ENCODE measurements at regions not wholly inside any gene's neighbourhood (a gene's known extent, or its start where the extent isn't known, plus 50 kb on each side); places are given as distances from the start of the nearest gene placed in this dataset.

DNA sequence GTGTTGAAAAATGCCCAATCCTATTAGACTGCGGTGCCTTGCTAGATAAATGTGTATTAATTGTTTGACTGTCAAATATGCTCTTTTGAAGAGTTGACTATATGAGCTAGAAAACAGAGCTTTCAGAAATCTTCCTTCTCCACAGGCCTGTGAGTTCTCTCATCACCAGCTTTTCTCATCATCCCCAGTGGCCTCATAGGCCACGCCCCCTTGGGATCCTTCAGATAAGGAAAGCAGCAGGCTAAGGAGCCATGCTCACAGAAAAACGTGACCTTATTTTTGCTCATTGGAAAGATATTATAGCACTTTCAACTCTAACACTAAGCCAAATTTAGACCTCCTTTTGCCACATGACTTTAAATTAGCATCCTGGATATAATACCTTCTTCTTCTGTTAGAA is 514.4 kb upstream of the ARRDC4 start:
- H3K9ac ChIP-seq (ENCODE audit: insufficient read depth in 1 of 2, low read depth in 2 of 2, low read length in 2 of 2), result no peak overlapping the region
- no peaks in the 10 kb centered on the region for H3K79me2 ChIP-seq (ENCODE audit: control insufficient read depth, insufficient read depth, low read length)
- peak in 2 of 4 experiments; percentile 1 to 9 for DNase-seq (ENCODE audit: extremely low read depth in 1 of 4, low spot score in 3 of 4)
- H3K9me3 ChIP-seq (replicated peaks; ENCODE audit: control insufficient read depth, insufficient read depth, low read depth, low read length), result peaks cover 2% of the 10 kb centered on the region; the same call in 1 of the 2 replicates
- no peaks in the 10 kb centered on the region for H3K9me1 ChIP-seq (ENCODE audit: control insufficient read depth, insufficient read depth, low read length)
- intact Hi-C loops (cut with micrococcal nuclease), result no loop called here
- 0% methylated on average over 3 of the region's 3 CpGs for WGBS (ENCODE audit: insufficient coverage, low coverage, missing lambda C conversion rate)
- TF ChIP-seq PHTF2 (CRISPR knock-in tag; IDR thresholded peaks at IDR 0.05) (no peak), THRAP3 (IDR thresholded peaks at IDR 0.05; ENCODE audit: borderline replicate concordance) (no peak)
- H2AFZ ChIP-seq (ENCODE audit: low read depth, low read length), result no peak overlapping the region
- CTCF ChIA-PET (ENCODE audit: low intra/inter-chr PET ratio), result no interaction called here
- H3K36me3 ChIP-seq (ENCODE audit: control insufficient read depth, insufficient read depth, low read length), result no peaks in the 10 kb centered on the region
- H3K4me1 ChIP-seq (replicated peaks in 1 of 2; ENCODE audit: control insufficient read depth in 2 of 2, insufficient read depth in 2 of 2, low read length in 2 of 2), result no peaks in the 10 kb centered on the region
- no peak overlapping the region for H3K27ac ChIP-seq (ENCODE audit: extremely low read depth, low read depth, low read length)
- no peaks in the 10 kb centered on the region for H4K20me1 ChIP-seq (replicated peaks; ENCODE audit: control insufficient read depth, insufficient read depth, low read length)
- no TSS peak for BruUV-seq (replicated peaks)
- H3K4me3 ChIP-seq, result no peak overlapping the region
- no peak overlapping the region for H3K4me2 ChIP-seq (ENCODE audit: insufficient read depth, low read length)
- POLR2A ChIA-PET, result no interaction called here
- FAIRE-seq, result no peak
- no peak for ATAC-seq
- no peaks in the 10 kb centered on the region for H3K27me3 ChIP-seq (ENCODE audit: control insufficient read depth in 2 of 2, insufficient read depth in 2 of 2, low read length in 2 of 2)
- in situ Hi-C loops (cut with MboI), result no loop called here

- Histone ChIP-seq H3K36me3 (ENCODE audit: control insufficient read depth, insufficient read depth, low read length) (no peaks in the 10 kb centered on the region), H3K4me3 (no peak overlapping the region), H3K27ac (ENCODE audit: extremely low read depth, low read depth, low read length) (no peak overlapping the region), H2AFZ (ENCODE audit: low read depth, low read length) (no peak overlapping the region), H3K4me2 (ENCODE audit: insufficient read depth, low read length) (no peak overlapping the region), H3K9me1 (ENCODE audit: control insufficient read depth, insufficient read depth, low read length) (no peaks in the 10 kb centered on the region), H3K27me3 (ENCODE audit: control insufficient read depth in 2 of 2, insufficient read depth in 2 of 2, low read length in 2 of 2) (no peaks in the 10 kb centered on the region), H3K9ac (ENCODE audit: insufficient read depth in 1 of 2, low read depth in 2 of 2, low read length in 2 of 2) (no peak overlapping the region), H3K9me3 (replicated peaks; ENCODE audit: control insufficient read depth, insufficient read depth, low read depth, low read length) (no peaks in the 10 kb centered on the region), H3K79me2 (ENCODE audit: control insufficient read depth, insufficient read depth, low read length) (no peaks in the 10 kb centered on the region), H4K20me1 (replicated peaks; ENCODE audit: control insufficient read depth, insufficient read depth, low read length) (no peaks in the 10 kb centered on the region), H3K4me1 (replicated peaks in 1 of 2; ENCODE audit: control insufficient read depth in 2 of 2, insufficient read depth in 2 of 2, low read length in 2 of 2) (no peaks in the 10 kb centered on the region)
- no TSS peak for BruUV-seq (replicated peaks)
- no peak for FAIRE-seq
- intact Hi-C loops (cut with micrococcal nuclease), result no loop called here
- POLR2A ChIA-PET, result no interaction called here
- ATAC-seq, result no peak
- DNase-seq (ENCODE audit: extremely low read depth in 1 of 4, low spot score in 3 of 4), result no peak
- in situ Hi-C loops (cut with MboI), result no loop called here
- 2% methylated on average over 6 of the region's 7 CpGs for WGBS (ENCODE audit: insufficient coverage, low coverage, missing lambda C conversion rate)
- CTCF ChIA-PET (ENCODE audit: low intra/inter-chr PET ratio), result no interaction called here
- TF ChIP-seq, protein P1, sequence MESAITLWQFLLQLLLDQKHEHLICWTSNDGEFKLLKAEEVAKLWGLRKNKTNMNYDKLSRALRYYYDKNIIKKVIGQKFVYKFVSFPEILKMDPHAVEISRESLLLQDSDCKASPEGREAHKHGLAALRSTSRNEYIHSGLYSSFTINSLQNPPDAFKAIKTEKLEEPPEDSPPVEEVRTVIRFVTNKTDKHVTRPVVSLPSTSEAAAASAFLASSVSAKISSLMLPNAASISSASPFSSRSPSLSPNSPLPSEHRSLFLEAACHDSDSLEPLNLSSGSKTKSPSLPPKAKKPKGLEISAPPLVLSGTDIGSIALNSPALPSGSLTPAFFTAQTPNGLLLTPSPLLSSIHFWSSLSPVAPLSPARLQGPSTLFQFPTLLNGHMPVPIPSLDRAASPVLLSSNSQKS (CRISPR knock-in tag; IDR thresholded peaks at IDR 0.05), result no peak
- TF ChIP-seq MXD1 (CRISPR knock-in tag; IDR thresholded peaks at IDR 0.05; ENCODE audit: borderline replicate concordance, poor library complexity, severe bottlenecking), result no peak
- no peak for TF ChIP-seq MCM2 (IDR thresholded peaks at IDR 0.05; ENCODE audit: low read depth)
- TF ChIP-seq, protein P2, sequence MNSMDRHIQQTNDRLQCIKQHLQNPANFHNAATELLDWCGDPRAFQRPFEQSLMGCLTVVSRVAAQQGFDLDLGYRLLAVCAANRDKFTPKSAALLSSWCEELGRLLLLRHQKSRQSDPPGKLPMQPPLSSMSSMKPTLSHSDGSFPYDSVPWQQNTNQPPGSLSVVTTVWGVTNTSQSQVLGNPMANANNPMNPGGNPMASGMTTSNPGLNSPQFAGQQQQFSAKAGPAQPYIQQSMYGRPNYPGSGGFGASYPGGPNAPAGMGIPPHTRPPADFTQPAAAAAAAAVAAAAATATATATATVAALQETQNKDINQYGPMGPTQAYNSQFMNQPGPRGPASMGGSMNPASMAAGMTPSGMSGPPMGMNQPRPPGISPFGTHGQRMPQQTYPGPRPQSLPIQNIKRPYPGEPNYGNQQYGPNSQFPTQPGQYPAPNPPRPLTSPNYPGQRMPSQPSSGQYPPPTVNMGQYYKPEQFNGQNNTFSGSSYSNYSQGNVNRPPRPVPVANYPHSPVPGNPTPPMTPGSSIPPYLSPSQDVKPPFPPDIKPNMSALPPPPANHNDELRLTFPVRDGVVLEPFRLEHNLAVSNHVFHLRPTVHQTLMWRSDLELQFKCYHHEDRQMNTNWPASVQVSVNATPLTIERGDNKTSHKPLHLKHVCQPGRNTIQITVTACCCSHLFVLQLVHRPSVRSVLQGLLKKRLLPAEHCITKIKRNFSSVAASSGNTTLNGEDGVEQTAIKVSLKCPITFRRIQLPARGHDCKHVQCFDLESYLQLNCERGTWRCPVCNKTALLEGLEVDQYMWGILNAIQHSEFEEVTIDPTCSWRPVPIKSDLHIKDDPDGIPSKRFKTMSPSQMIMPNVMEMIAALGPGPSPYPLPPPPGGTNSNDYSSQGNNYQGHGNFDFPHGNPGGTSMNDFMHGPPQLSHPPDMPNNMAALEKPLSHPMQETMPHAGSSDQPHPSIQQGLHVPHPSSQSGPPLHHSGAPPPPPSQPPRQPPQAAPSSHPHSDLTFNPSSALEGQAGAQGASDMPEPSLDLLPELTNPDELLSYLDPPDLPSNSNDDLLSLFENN (IDR thresholded peaks at IDR 0.05; ENCODE audit: low read depth in 2 of 2, low read length in 2 of 2), result no peak
- TF ChIP-seq IRF2 (CRISPR knock-in tag; IDR thresholded peaks at IDR 0.05), result no peak
- TF ChIP-seq, protein P3, sequence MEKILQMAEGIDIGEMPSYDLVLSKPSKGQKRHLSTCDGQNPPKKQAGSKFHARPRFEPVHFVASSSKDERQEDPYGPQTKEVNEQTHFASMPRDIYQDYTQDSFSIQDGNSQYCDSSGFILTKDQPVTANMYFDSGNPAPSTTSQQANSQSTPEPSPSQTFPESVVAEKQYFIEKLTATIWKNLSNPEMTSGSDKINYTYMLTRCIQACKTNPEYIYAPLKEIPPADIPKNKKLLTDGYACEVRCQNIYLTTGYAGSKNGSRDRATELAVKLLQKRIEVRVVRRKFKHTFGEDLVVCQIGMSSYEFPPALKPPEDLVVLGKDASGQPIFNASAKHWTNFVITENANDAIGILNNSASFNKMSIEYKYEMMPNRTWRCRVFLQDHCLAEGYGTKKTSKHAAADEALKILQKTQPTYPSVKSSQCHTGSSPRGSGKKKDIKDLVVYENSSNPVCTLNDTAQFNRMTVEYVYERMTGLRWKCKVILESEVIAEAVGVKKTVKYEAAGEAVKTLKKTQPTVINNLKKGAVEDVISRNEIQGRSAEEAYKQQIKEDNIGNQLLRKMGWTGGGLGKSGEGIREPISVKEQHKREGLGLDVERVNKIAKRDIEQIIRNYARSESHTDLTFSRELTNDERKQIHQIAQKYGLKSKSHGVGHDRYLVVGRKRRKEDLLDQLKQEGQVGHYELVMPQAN (IDR thresholded peaks at IDR 0.05; ENCODE audit: borderline replicate concordance), result no peak
These were observed 503.8 kb upstream of the ARRDC4 start for GRCh38 chr15:97456521-97457202.

All from K562 (cell line).